ENCODE measurements at regions not wholly inside any gene's neighbourhood (a gene's known extent, or its start where the extent isn't known, plus 50 kb on each side); places are given as distances from the start of the nearest gene placed in this dataset.

DNA sequence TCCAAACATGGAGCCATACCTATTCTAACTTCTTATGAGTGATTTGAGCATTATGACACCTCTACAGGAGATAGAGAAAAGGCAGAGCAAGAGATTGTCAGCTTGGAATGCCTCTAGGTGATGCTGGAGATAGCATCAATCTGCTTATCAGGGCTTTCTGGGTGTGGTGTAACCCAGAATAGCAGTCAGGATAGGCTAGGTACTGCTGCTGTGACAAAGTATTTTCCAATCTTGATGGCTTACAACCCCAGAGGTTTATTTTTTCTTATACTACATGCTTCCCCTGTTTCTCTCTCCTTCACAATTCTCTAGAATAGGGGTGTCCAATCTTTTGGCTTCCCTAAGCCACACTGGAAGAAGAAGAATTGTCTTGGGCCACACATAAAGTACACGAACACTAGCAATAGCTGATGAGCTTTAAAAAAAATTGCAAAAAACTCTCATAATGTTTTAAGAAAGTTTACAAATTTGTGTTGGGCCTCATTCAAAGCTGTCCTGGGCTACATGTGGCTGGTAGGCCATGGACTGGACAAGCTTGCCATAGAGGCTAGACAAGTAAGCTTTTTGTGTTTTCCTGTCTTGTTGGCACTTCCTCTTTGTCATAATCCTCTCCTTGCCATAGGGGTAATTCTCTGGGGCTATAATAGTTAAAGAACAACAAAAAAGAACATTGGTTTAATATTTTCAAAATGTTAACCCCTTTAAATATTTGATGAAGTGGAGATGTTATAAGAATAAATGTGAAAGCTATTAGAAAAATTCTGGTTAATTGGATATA lies 123.9 kb upstream of the PMCH start:
- no TSS peak for BruUV-seq (replicated peaks)
- no peak overlapping the region for H2AFZ ChIP-seq (ENCODE audit: low read depth, low read length)
- intact Hi-C loops (cut with micrococcal nuclease): no loop called here
- no peak overlapping the region for H3K9ac ChIP-seq (ENCODE audit: insufficient read depth in 1 of 2, low read depth in 2 of 2, low read length in 2 of 2)
- DNase-seq (ENCODE audit: extremely low read depth in 1 of 4, low spot score in 3 of 4) (no peak), FAIRE-seq (no peak), ATAC-seq (no peak)
- CTCF ChIA-PET (ENCODE audit: low intra/inter-chr PET ratio): interaction anchor here (0.7 kb wide), 1 partner anchor 151 kb away, joined by 3 read pairs; no protein-coding TSS in a partner anchor
- H3K9me3 ChIP-seq (replicated peaks; ENCODE audit: control insufficient read depth, insufficient read depth, low read depth, low read length): no peaks in the 10 kb centered on the region
- no peak overlapping the region for H3K4me3 ChIP-seq
- peaks cover 0 to 5% of the 10 kb centered on the region in 2 experiments; a peak in 2 of 5 replicates for H3K4me1 ChIP-seq (replicated peaks in 1 of 2; ENCODE audit: control insufficient read depth in 2 of 2, insufficient read depth in 2 of 2, low read length in 2 of 2)
- in situ Hi-C loops (cut with MboI): no loop called here
- POLR2A ChIA-PET: interaction anchor here (0.8 to 1.3 kb wide), 2 partner anchors 8 to 21 kb away, joined by 3 read pairs; no protein-coding TSS in a partner anchor
- 100% methylated on average over 1 of the region's 1 CpG for WGBS (ENCODE audit: insufficient coverage, low coverage, missing lambda C conversion rate)
- H3K9me1 ChIP-seq (ENCODE audit: control insufficient read depth, insufficient read depth, low read length): no peaks in the 10 kb centered on the region
- H3K36me3 ChIP-seq (ENCODE audit: control insufficient read depth, insufficient read depth, low read length): no peaks in the 10 kb centered on the region
- H3K27me3 ChIP-seq (ENCODE audit: control insufficient read depth in 2 of 2, insufficient read depth in 2 of 2, low read length in 2 of 2): no peaks in the 10 kb centered on the region
- no peaks in the 10 kb centered on the region for H3K79me2 ChIP-seq (ENCODE audit: control insufficient read depth, insufficient read depth, low read length)
- H3K27ac ChIP-seq (ENCODE audit: extremely low read depth, low read depth, low read length): no peak overlapping the region
- no peak overlapping the region for H3K4me2 ChIP-seq (ENCODE audit: insufficient read depth, low read length)
- no peaks in the 10 kb centered on the region for H4K20me1 ChIP-seq (replicated peaks; ENCODE audit: control insufficient read depth, insufficient read depth, low read length)
- TF ChIP-seq, protein P1, sequence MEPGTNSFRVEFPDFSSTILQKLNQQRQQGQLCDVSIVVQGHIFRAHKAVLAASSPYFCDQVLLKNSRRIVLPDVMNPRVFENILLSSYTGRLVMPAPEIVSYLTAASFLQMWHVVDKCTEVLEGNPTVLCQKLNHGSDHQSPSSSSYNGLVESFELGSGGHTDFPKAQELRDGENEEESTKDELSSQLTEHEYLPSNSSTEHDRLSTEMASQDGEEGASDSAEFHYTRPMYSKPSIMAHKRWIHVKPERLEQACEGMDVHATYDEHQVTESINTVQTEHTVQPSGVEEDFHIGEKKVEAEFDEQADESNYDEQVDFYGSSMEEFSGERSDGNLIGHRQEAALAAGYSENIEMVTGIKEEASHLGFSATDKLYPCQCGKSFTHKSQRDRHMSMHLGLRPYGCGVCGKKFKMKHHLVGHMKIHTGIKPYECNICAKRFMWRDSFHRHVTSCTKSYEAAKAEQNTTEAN (CRISPR knock-in tag; IDR thresholded peaks at IDR 0.05): no peak
- no peak for TF ChIP-seq CC2D1A (IDR thresholded peaks at IDR 0.05)
- no peak for TF ChIP-seq TFAP4 (CRISPR knock-in tag; IDR thresholded peaks at IDR 0.05; ENCODE audit: borderline replicate concordance)
- TF ChIP-seq NFXL1 (CRISPR knock-in tag; IDR thresholded peaks at IDR 0.05): no peak
- TF ChIP-seq CAMTA2 (CRISPR knock-in tag; conservative IDR thresholded peaks at IDR 0.05): no peak
- TF ChIP-seq, protein P2, sequence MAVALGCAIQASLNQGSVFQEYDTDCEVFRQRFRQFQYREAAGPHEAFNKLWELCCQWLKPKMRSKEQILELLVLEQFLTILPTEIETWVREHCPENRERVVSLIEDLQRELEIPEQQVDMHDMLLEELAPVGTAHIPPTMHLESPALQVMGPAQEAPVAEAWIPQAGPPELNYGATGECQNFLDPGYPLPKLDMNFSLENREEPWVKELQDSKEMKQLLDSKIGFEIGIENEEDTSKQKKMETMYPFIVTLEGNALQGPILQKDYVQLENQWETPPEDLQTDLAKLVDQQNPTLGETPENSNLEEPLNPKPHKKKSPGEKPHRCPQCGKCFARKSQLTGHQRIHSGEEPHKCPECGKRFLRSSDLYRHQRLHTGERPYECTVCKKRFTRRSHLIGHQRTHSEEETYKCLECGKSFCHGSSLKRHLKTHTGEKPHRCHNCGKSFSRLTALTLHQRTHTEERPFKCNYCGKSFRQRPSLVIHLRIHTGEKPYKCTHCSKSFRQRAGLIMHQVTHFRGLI (CRISPR knock-in tag; IDR thresholded peaks at IDR 0.05): no peak
- no peak for TF ChIP-seq CCNT2 (IDR thresholded peaks at IDR 0.05; ENCODE audit: borderline replicate concordance, extremely low read depth, insufficient read length, low read depth, low read length)
- no peak for TF ChIP-seq CSDE1 (IDR thresholded peaks at IDR 0.05)
- no peak for TF ChIP-seq HBP1 (CRISPR knock-in tag; IDR thresholded peaks at IDR 0.05)
- TF ChIP-seq RBM25 (IDR thresholded peaks at IDR 0.05; ENCODE audit: low read depth, low read length, severe bottlenecking): peak; percentile 41
- peak; percentile 99 for TF ChIP-seq ZNF12 (CRISPR knock-in tag; IDR thresholded peaks at IDR 0.05)
- TF ChIP-seq ZKSCAN3 (CRISPR knock-in tag; IDR thresholded peaks at IDR 0.05): no peak
- no peak for TF ChIP-seq CCAR2 (IDR thresholded peaks at IDR 0.05; ENCODE audit: low read depth, low read length)
- TF ChIP-seq, protein P3, sequence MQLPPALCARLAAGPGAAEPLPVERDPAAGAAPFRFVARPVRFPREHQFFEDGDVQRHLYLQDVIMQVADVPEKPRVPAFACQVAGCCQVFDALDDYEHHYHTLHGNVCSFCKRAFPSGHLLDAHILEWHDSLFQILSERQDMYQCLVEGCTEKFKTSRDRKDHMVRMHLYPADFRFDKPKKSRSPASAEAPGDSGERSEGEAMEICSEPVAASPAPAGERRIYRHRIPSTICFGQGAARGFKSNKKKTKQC (CRISPR knock-in tag; IDR thresholded peaks at IDR 0.05): no peak
- TF ChIP-seq NR4A1 (CRISPR knock-in tag; IDR thresholded peaks at IDR 0.05): no peak
- TF ChIP-seq NR4A1 (tag; IDR thresholded peaks at IDR 0.05): no peak
- TF ChIP-seq FIP1L1 (IDR thresholded peaks at IDR 0.05; ENCODE audit: low read depth, low read length, poor library complexity, severe bottlenecking): no peak
